ENCODE measurements at regions not wholly inside any gene's neighbourhood (a gene's known extent, or its start where the extent isn't known, plus 50 kb on each side); places are given as distances from the start of the nearest gene placed in this dataset.
"Not testable (repeated sequence)": the region's sequence is repeated elsewhere in the genome, so short reads cannot be mapped to it uniquely, and the experiment has no call there.

DNA sequence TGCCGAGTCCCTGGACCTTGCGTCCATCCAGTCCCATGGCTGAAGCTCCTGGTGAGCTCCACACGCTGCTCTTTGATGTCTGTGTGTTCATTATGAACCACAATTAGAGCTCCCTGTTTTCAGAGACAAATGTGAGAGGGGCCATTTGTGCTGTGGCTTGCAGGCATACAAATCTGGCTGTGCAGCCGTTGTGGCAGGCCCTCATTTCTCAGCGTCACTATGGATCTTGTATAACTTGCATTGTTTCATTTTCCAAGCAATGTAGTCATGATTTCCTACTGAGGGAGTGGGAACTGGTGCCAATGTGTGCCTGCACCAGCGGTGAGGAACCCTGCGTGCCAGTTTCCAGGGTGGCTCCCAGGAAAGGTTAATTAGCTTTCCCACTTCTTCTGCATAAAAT lies 542.6 kb downstream of the TMEM114 start:
- DNase-seq: no peak

DNA sequence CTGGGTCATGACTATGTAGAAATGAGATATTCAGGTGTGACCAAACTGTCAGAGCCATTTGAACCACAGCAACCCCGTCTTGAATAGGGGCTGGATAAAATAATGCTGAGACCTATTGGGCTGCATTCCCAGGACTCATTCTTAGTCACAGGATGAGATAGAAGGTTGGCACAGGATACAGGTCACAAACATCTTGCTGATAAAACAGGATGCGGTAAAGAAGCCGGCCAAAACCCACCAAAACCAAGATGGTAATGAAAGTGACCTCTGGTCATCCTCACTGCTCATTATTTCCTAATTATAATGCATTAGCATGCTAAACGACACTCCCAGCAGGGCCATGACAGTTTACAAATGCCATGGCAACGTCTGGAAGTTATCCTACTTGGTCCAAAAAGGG lies 545.5 kb downstream of the TMEM114 start:
- DNase-seq: no peak

DNA sequence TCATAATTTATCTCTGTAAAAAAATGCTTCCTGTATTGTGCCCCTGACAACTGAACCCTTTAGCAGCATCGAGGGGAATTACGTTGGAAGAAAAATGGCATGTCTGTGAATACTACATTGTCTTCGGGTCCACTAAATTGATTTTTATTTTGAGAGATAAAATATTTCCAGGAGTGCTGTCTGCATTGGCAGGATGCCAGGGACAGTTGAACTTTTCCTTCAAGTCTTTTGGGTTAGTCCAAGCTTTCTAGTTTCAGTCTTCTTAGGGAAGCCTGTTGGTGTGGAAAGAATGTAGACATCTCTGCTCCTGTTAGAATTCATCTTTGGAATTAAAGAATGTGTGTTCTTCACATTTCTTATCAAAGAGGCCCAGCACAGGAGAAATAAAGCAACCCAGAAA lies 557.9 kb downstream of the TMEM114 start:
- no peak for DNase-seq

DNA sequence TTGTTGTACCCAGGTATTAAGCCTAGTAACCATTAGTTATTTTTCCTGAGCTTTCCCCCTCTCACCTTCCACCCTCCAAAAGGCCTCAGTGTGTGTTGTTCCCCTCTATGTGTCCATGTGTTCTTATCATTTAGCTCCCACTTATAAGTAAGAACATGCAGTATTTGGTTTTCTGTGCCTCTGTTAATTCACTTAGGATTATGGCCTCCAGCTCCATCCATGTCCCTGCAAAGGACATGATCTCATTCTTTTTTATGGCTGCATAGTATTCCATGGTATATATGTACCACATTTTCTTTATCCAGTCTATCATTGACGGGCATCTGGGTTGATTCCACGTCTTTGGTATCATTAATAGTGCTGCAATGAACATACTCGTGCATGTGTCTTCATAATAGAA lies 560.3 kb downstream of the TMEM114 start:
- not testable (repeated sequence) for DNase-seq

DNA sequence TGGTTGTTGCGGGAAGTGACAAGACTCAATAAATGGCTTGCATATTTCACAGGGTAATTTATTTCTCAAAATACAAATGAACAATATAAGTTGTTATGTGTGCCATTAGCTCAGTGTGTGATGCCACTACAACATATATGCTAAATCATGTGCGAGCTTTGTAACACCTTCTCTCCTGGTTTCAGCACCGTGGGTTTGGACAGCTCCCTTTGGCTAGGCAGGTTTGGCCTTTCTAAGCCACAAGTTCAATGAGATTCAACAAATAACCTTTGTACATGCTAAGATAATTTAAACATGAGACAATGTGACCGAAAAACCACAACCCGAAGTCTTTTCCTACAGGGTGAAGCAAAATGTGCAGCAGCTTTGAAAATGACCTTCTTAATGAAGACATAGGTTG lies 563.9 kb downstream of the TMEM114 start:
- no peak for DNase-seq

DNA sequence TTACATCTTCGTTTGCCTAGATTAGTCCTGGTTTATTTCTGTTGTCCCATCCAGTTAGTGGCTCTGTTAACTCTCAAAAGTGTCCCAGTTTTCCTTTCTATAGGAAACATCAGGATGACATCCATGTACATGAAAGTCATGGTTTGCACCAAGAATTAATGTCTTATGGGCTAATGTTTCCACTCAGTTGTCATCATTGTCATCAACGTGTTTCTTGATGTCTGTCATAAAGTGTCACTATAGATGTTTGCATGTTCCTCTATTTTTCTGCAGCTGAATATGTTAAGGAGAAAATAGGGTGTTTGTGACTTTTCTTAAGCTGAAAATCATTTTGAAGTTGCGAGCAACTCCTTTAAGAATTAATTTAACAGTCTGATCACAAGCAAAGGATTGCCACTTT lies 567.0 kb downstream of the TMEM114 start:
- no peak for DNase-seq

DNA sequence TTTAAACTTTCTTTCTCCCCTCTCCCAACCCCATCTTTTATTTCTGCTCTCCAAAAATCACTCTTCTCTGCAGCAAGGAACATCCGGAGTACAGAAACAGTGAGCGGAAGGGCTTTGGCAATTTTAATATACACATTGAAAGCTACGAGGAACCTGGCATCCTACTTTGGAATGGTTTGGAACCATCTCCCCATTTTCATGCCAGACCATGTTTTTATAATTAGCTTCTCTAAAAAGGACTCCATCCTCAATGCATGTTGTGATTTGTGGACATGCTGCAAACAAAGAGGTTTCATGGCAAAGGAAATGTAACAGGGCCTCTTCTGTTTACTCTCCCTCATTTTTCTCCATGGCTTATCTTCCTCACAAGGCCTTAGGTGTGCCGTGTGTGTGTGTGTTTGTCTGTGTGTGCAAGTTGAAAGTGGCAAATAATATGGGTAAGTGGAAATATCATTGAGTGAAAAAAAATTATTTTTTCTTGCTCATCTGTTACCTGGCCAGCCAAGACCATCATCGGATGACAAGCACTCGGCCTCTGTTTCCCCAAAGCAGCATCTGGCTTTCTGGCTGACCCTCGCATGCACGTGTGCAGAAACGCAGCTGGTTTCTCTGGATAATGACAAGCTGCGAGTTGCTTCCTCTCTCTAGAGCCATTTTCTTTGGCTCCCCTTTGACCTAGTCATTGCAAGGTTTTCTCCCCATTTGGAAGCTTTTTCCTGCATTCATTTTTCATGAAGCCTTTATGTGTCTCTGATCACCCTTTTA lies 585.0 kb downstream of the TMEM114 start:
- no peak for DNase-seq

DNA sequence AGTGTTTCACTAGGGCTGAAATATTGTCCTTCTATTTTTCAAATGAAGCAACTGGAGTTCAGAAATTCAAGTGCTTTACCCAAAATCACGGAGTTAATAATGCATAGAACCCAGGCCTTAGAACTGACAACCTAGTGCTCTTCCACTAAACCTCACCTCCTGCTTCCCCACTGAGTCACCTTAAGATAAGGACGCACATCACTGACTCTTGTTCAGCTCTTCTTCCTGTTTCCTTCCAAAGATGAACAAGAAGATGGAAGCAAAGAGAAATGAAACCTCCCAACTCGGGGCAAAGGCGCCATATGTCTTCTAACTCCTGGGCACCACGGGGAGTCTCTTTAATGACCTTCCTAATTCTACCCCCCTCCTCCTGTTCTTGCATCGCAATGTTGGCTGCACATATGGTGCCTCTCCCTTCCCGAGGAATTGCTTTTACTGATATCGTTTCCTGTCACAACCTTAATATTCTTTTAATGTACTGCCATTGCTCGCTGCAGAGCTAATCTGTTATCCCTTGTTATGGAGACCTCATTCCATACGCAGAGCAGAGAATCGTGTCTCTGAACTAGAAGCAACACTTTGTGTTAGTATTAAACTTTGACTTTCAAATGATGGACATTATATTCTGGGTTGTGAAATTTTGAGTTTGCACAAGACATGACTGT lies 591.4 kb downstream of the TMEM114 start:
- DNase-seq: no peak

DNA sequence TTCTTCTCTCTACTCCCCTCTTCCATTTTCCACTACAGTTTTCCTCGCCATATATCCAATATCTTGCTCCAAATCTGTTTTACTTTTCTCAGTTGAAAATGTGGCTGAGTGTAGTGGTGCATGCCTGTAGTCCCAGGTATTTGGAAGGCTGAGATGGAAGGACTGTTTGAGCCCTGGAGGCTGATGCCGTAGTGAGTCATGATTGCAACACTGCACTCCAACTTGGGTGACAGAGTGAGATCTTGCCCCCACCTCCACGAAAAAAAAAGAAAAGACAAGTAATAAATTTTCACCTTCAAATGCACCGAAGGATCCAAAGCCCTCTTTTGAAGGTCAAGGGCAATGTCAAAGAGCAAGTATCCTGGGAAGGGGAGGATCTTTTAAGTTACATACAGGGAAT lies 592.3 kb downstream of the TMEM114 start:
- DNase-seq: no peak

DNA sequence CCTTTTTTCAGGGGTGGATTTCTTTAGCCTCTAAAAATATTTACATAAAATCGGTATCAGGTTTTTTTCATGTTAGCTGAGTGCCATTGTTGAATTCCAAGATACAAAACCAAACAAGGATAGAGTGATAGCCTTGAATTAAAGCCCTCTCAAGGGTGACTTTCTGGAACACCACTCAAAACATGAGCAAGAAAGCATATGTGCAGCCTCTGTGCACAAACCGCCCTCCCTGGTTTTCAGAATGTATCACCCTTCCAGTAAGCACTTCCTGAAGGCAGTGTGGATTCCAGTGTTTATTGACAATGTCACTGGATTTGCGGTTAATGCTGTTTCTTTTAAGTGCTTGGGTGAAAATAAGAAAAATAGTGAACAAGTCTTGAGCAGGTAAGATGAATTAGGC lies 597.7 kb downstream of the TMEM114 start:
- DNase-seq: no peak

DNA sequence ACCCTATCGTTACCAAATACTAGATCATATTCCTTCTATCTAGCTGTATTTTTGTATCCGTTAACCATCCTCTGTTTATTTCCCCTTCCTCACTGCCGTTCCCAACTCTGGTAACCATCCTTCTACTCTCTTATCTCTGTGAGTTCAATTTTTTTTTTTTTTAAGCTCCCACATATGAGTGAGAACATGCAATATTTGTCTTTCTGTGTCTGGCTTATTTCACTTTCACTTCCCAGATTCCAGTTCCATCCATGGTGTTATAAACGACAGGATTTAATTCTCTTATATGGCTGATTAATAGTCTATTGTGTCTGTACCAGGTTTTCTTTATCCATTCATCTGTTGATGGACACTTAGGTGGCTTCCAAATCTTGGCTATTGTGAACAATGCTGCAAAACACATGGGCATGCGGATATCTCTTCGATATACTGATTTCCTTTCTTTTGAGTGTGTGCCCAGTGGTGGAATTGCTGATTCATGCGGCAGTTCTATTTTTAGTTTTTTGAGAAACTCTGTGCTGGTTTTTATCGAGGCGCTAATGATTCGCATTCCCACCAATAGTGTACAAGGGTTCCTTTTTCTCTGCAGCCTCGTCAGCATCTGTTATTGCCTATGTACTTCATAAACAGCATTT lies 599.6 kb downstream of the TMEM114 start:
- DNase-seq: no peak

DNA sequence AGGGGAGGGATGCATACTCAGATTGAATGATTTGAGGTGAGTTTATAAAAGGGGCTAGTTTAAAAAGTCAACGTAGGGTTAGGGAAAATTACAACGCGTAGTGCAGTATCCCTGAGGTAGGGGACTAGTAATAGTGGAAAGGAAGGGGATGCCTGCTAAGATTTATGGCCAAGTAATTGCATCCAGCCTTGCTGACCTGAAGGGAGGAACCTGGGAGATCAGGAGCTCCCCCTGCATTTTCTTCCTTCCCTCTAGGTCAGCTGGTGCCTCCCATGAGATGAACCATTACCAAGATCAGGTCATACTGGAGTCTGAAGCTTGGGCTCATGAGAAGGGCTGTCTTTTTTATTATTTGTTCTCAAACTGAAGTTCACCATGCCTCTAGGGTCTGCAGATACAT lies 606.6 kb downstream of the TMEM114 start:
- no peak for DNase-seq

DNA sequence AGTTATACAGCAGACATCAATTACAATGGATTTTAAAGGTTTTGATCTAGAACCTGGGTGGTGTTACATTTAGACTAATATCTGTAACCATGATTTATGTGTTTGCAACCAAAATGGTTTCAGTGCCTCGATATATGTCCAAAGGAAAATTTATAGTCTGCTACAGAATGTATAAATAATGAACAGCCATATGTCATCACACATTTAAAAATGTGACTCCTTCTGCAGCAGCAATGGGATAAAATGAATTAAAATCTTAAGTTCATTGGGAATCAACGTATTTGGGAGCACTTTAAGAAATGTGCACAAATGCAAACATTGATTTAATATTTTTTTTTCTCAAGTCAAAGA lies 610.2 kb downstream of the TMEM114 start:
- DNase-seq: no peak

DNA sequence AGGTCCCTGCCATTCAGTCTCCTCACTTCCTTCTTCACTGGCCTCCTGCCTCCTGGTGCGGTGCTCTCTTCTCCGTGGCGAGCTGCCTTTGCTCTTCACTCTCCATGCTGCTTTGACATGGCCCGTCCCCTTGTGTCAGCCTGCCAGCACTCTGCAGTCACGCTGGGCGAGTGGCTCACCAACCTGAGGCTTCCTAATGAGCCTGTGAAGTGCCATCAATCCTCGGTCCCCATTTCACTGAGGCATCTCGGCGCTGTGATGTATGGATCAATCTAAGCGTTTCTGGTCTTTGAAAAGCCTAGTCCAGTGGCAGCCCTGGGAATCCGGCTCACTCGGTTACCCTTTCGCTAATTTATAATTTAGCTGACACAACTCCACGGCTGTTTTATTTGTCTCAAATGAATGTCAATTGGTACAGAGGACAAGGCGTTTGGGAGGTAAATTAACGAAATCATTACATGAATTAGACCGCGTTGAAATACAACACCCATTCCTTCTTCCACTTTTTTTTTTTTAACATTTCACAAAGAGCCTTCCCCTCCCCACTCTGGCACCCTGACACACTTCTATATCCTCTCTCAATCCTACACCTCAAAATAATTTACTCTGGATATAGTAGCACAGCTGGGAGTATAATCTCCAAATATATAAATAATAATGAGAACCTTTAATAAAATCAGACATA lies 610.7 kb downstream of the TMEM114 start:
- no peak for DNase-seq

DNA sequence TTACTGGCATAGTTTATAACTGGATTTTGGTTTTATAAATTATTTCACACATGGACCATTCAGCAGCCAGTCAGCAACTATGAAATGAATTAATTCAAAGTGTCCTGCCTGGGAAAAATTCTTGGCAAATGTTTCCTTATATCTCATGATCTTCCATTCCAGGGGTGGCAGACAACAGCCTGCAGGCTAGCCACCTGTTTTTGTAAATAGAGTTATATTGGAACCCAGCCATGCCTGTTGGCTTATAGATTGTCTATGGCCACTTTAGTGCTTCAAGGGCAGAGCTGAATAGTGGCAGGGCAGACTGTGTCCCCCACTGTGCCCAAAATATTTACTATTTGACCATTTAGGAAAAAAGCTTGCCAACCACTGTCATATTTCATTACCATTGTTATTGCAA lies 613.7 kb downstream of the TMEM114 start:
- no peak for DNase-seq

DNA sequence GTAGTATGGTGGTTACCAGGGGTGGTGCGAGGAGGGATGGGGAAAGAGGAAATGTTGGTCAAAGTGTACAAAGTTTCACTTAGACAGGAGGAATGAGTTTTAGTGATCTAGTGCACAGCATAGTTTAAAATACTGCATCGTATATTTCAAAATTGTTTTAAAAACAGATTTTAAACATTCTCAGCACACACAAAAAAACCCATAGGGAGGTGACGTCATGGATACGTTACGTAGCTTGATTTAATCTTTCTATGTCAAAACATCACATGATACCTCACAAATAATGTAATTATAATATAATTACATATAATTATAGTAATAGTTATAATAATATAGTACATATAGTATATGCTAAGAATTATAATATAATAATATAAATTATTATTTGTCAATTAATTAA lies 614.2 kb downstream of the TMEM114 start:
- DNase-seq: no peak

DNA sequence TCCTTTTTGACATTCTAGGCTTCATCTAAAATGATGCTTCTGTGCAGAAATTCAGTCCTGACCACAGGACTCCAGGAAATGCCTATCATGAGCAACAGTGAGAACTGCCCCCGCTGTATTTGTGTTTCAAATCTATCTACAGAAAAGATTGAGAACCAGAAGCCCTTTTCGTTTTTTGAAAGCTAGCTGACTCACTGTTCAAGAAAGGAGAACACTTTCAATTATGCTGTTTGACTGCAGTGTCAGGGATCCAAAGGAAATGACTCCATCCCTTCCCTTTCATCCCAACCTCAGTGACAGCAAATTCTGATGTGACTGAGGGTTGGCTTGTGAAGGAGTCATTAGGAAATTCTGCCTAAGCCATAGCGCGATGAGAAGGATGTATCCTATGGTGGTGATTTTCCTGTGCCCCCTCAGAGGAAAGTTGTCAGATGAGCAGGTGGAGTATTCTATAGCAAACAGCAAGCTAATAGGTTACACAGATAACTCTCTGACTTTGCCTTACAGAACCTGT lies 622.3 kb downstream of the TMEM114 start:
- no peak for DNase-seq

DNA sequence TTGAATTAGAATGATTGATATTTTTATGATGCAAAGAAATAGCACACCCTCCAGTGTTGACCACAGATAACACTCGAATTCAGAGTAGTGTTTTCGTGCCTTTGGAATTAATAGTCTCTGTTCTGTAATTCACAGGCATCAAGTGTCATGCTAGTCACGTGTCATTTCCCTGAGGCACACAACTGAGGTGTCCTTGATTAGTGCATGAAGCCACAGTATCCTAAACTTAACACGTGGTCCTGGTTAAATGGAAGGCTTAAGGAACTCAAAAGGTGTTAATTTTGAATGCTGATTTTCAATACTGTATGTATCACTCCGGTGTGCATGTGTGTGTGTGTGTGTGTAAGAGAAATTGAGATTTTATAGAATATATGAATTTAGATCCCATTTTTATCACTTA lies 625.6 kb downstream of the TMEM114 start:
- DNase-seq: no peak

DNA sequence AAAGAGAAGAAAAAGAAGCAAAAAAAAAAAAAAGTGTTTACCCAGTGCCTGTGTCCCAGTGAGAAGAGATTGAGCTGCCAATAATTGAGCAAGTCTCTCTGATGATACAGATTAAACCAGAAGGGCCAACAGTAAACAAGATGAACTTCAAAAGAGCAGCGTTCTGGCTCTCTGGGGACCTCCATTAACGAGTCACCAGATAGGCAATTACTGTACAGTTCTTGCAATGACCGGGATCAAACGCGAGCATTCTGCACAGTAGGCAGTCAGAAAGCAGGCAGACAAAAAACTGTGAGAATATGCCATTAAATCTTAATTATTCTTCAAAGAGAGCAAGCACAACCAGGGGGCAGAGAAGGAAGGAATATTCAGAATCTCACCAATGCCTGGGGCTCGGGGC lies 626.1 kb downstream of the TMEM114 start:
- DNase-seq: no peak

DNA sequence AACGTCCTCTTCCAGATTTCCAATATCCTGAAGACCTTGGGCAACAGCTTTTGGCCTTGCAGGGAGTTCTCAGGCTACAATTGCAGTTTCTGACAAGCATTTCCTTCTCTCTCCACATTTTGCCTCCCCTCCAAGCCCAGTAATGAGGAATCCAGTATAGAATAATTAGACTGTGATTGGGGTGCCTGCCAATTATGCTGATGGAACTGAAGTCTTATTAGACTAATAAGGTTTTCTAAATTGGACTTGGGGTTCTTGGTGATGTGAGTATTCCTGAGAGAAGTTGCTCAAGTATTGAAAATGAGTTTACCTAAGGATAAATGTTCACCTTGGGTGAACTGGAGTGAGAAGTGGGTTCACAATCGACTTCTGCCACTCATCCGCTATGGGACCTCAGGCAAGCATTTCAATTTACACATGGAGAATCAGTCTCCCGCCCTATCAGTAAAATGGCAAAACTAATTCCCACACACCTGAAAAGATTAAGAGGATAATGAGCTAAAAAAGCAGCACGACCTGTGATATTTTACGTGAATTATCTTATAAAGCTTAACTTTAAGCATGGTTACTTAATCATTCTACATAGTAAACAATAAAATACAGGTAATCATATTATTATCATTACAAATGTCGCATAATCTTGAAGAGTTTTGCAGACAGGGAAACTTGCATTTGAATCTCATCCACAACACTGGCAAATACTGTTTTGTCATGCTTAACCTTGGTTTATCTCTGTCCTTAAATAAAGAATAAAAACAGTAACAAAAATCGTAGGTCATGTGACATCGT lies 628.0 kb downstream of the TMEM114 start:
- DNase-seq: no peak

DNA sequence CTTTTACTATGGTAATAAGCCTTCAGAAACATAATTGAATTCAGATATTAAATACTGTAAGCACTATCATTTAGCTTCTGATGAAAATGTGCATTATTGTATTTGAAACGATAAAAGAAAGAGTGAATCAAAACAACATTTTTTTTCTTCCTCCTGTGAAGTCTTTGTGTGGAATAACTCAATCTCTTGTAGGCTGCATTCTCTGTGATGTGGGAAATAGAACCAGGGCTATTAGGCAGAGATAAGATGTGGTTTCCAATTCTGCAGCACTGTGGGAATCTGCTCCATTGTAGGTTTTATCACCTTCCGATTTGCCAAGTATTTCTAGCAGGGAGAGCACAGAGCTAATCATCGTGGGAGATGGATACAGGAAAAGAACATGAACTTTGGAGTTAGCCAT lies 624.5 kb downstream of the RBFOX1 start:
- DNase-seq: no peak

DNA sequence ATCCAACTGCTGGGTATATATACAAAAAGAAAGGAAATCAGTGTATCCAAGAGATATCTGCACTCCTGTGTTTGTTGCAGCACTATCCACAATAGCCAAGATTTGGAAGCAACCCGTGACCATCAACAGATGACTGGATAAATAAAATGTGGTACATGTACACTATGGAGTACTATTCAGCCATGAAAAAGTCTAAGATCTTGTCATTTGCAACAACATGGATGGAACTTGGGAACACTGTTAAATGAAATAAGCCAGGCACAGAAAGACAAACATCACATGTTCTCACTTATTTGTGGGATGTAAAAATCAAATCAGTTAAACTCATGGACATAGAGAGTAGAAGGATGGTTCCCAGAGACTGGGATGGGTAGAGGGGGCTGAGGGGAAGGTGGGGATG lies 620.7 kb downstream of the RBFOX1 start:
- DNase-seq: no peak

DNA sequence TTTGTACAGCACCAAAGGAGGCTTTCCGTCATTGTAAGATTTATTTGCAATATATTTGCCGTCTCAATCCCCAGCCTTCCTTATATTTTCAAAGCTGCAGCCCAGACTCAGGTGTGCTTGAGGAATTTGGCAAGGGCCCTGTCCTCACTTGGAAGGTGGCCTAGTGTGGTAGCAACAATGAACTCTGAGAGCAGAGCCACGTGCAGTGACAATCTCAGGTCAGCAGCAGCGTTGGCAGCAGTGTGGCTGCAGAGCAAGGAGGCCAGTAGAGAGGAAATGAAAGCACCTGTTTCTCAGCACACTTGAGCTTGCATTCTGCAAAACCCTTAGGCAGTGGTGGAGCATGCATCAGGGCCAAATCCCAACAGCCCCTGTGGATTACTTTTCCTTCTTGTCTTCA lies 613.5 kb downstream of the RBFOX1 start:
- DNase-seq: no peak

Data from midbrain (tissue), 1 donor.